Activated naive CD8-positive, alpha-beta T cell treated with anti-CD3 and anti-CD28 coated beads, Interleukin-2, amount 10 ng/mL, durations not matched to agents 7 days and 5 days (primary cell): ENCODE measurements at regions not wholly inside any gene's neighbourhood (a gene's known extent, or its start where the extent isn't known, plus 50 kb on each side); places are given as distances from the start of the nearest gene placed in this dataset.

ENCODE experiments used
- ATAC-seq: fragments of 150-1000 bp; cut with Tn5 transposase; one replicate; pipeline ENCODE4 v1.10.0; 2021; ENCODE audit warnings: low read depth, moderate library complexity
- POLR2A ChIA-PET: fragments of 350-600 bp; sonication (Branson Sonifier 250); formaldehyde crosslinking; loops from one replicate; lab custom pipeline; 2021; ENCODE audit warnings: antibody characterized with exemption; lab: Charles Lee
- DNase-seq: peaks from one replicate; pipeline ENCODE4 v3.0.0; 2021
- H3K27ac Mint-ChIP-seq: one replicate; pipeline ENCODE4 v1.8.0; 2022; ENCODE audit warnings: mild to moderate bottlenecking, mixed read lengths
- H3K27me3 Mint-ChIP-seq: one replicate; pipeline ENCODE4 v1.8.0; 2022; ENCODE audit warnings: mild to moderate bottlenecking, moderate library complexity, mixed read lengths
- H3K36me3 Mint-ChIP-seq: one replicate; pipeline ENCODE4 v1.8.0; 2021; ENCODE audit warnings: mild to moderate bottlenecking, mixed read lengths
- H3K4me1 Mint-ChIP-seq: one replicate; pipeline ENCODE4 v1.8.0; 2021; ENCODE audit warnings: mixed read lengths
- H3K4me3 Mint-ChIP-seq: one replicate; pipeline ENCODE4 v1.8.0; 2022; ENCODE audit warnings: mild to moderate bottlenecking, moderate library complexity, mixed read lengths
- H3K9me3 Mint-ChIP-seq: one replicate; pipeline ENCODE4 v1.8.0; 2021; ENCODE audit warnings: mixed read lengths

DNA sequence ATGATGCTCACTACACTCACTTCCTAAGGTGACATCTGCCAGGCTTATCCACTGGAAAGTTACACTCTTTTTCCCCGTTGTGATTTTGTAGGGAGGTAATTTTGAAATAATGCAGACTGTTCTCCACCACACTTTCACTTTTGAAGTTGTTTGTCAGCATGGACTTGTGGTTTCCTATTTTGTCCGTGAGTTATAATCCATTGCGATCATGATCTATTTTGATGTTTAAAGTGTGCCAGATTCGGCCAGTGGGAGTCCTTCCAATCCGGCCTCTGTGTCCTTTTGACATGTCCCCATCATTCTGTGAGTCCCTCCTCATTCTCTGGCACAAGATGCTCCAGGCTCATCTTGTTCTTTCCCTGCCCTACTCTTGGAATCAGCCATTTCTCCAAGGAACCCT is 211.3 kb upstream of the KLF4 start:
- Mint-ChIP-seq H3K4me3 (no peak overlapping the region), H3K27ac (no peak overlapping the region), H3K27me3 (no peaks in the 10 kb centered on the region), H3K9me3 (peaks cover 1% of the 10 kb centered on the region), H3K4me1 (peaks cover 1% of the 10 kb centered on the region), H3K36me3 (no peaks in the 10 kb centered on the region)
- DNase-seq (no peak), ATAC-seq (no peak)
- POLR2A ChIA-PET, result no interaction called here

DNA sequence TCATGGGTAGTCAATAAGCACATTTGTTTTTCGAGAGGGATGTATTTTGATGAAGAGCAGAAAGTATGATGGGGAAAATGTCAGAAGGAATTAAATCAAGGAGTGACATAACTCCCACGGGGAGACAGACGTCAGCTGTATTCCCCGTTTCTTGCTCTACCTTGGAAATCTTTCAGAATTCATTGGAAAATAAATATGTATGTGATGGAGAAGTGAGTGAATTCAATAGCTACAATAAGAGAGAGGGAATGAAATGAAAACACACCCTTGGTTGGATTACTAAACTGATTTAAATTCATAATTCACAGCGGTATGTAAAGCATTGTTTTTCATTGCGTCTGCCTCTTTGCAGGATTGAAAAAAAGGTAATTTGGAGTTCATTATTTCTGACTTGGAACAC is 209.7 kb upstream of the KLF4 start:
- ATAC-seq, result no peak
- Mint-ChIP-seq H3K9me3 (peaks cover 1% of the 10 kb centered on the region), H3K27me3 (no peaks in the 10 kb centered on the region), H3K36me3 (no peaks in the 10 kb centered on the region), H3K4me3 (no peak overlapping the region), H3K27ac (no peak overlapping the region), H3K4me1 (peaks cover 1% of the 10 kb centered on the region)
- DNase-seq, result no peak
- POLR2A ChIA-PET, result no interaction called here

DNA sequence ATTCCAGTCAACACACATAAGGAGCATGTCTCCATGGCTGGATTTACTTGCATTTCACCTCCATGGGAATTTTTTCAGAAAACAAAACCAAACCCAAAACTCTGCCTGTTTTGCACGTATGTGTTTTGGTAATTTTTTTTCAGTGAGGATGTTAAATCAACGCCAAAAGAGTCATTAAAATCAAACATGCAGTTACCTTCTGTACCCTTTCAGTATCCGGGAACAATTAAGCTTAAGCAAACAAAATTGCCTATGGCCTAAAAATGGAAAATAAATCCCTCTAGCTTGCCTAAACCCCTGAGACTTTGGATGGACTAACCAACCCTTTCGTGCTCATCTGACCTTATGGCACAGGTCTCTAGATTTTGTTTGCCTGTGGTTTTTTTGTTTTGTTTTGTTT is 209.2 kb upstream of the KLF4 start:
- H3K4me1 Mint-ChIP-seq, result peaks cover 1% of the 10 kb centered on the region
- no peak overlapping the region for H3K4me3 Mint-ChIP-seq
- DNase-seq (no peak), ATAC-seq (no peak)
- no peaks in the 10 kb centered on the region for H3K36me3 Mint-ChIP-seq
- POLR2A ChIA-PET, result no interaction called here
- peaks cover 1% of the 10 kb centered on the region for H3K9me3 Mint-ChIP-seq
- no peak overlapping the region for H3K27ac Mint-ChIP-seq
- no peaks in the 10 kb centered on the region for H3K27me3 Mint-ChIP-seq

GRCh38 chr9:107696302-107696701 is 206.7 kb upstream of the KLF4 start:
- peaks cover 1% of the 10 kb centered on the region for H3K4me1 Mint-ChIP-seq
- H3K9me3 Mint-ChIP-seq, result peaks cover 1% of the 10 kb centered on the region
- H3K36me3 Mint-ChIP-seq, result no peaks in the 10 kb centered on the region
- H3K27me3 Mint-ChIP-seq, result no peaks in the 10 kb centered on the region
- H3K4me3 Mint-ChIP-seq, result no peak overlapping the region
- ATAC-seq (no peak), DNase-seq (no peak)
- H3K27ac Mint-ChIP-seq, result no peak overlapping the region
- POLR2A ChIA-PET, result no interaction called here

GRCh38 chr9:107694390-107694789 is 204.8 kb upstream of the KLF4 start:
- Mint-ChIP-seq H3K4me1 (no peaks in the 10 kb centered on the region), H3K9me3 (peaks cover 1% of the 10 kb centered on the region), H3K27ac (no peak overlapping the region), H3K4me3 (no peak overlapping the region), H3K36me3 (no peaks in the 10 kb centered on the region), H3K27me3 (no peaks in the 10 kb centered on the region)
- ATAC-seq (no peak), DNase-seq (no peak)
- POLR2A ChIA-PET, result no interaction called here

DNA sequence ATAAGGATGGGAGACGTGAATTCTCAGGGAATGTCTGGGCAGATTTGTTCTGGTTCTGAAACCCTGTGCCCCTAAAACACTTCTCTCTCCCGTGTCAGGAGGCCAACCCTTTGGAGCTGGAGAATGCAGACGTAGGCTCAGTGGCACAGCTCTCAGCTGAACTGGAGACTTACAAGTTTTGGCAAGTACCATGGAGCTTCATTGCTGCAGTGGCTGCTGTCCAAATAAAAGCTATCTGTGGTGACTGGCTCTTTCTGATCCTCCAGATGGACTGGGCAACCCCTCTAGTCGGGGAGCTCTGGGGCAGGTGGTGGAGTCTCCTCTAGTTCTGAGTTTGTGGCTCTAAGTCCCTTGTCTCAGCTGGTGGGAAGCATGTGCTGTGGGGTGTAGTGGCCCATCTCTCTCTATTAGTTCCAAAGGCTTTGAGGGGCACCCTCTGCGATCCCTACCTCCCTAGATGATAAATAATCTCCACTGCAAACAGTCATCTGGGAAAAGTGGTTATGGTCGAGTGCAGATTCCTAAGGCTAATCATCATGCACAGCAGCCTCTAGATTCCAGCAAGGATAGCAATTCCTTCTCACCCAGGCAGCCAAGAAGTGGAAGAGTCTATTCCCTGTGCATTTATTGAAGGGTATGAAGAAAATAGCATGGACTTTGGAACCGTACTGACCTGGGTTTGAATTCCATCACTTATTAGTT is 204.2 kb upstream of the KLF4 start:
- Mint-ChIP-seq H3K4me3 (no peak overlapping the region), H3K4me1 (no peaks in the 10 kb centered on the region), H3K9me3 (peaks cover 1% of the 10 kb centered on the region), H3K27ac (no peak overlapping the region), H3K27me3 (no peaks in the 10 kb centered on the region), H3K36me3 (no peaks in the 10 kb centered on the region)
- DNase-seq (no peak), ATAC-seq (no peak)
- POLR2A ChIA-PET, result no interaction called here

GRCh38 chr9:107691664-107692063 is 202.1 kb upstream of the KLF4 start:
- Mint-ChIP-seq H3K4me1 (no peaks in the 10 kb centered on the region), H3K9me3 (peaks cover 1% of the 10 kb centered on the region), H3K4me3 (no peak overlapping the region), H3K27me3 (no peaks in the 10 kb centered on the region), H3K36me3 (no peaks in the 10 kb centered on the region), H3K27ac (no peak overlapping the region)
- DNase-seq, result no peak
- POLR2A ChIA-PET, result no interaction called here
- no peak for ATAC-seq

GRCh38 chr9:107690021-107690420 is 200.5 kb upstream of the KLF4 start:
- Mint-ChIP-seq H3K9me3 (no peaks in the 10 kb centered on the region), H3K4me3 (no peak overlapping the region), H3K4me1 (no peaks in the 10 kb centered on the region), H3K27ac (no peak overlapping the region), H3K36me3 (no peaks in the 10 kb centered on the region), H3K27me3 (no peaks in the 10 kb centered on the region)
- ATAC-seq, result no peak
- POLR2A ChIA-PET, result no interaction called here
- no peak for DNase-seq

DNA sequence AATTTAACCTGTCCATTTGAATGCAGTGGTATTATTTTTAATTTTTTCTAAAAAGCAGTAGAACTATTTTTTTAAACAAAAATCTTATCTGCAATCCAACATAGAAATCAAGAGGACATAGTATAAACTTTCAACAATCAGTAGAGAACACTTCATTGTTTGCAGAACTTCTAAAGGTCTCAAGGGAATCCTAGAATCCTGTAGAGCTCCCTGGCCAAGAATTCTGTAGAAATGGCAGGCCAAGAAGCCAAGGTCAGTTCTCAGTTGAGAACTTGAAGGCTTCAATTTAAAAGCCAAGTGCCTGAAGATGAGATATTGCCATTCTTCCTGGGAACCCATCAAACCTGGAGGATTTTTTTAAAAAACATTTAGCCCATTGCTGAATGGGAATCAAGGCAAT is 199.2 kb upstream of the KLF4 start:
- Mint-ChIP-seq H3K27me3 (no peaks in the 10 kb centered on the region), H3K27ac (no peak overlapping the region), H3K9me3 (no peaks in the 10 kb centered on the region), H3K4me1 (no peaks in the 10 kb centered on the region), H3K36me3 (no peaks in the 10 kb centered on the region), H3K4me3 (no peak overlapping the region)
- POLR2A ChIA-PET, result no interaction called here
- DNase-seq (no peak), ATAC-seq (no peak)

- POLR2A ChIA-PET, result no interaction called here
- no peaks in the 10 kb centered on the region for H3K27me3 Mint-ChIP-seq
- H3K4me3 Mint-ChIP-seq, result no peak overlapping the region
- no peaks in the 10 kb centered on the region for H3K36me3 Mint-ChIP-seq
- no peaks in the 10 kb centered on the region for H3K4me1 Mint-ChIP-seq
- H3K27ac Mint-ChIP-seq, result no peak overlapping the region
- DNase-seq (no peak), ATAC-seq (no peak)
- H3K9me3 Mint-ChIP-seq, result no peaks in the 10 kb centered on the region
Measured at GRCh38 chr9:107685901-107686300, 196.3 kb upstream of the KLF4 start.

- DNase-seq, result no peak
- Mint-ChIP-seq H3K4me1 (no peaks in the 10 kb centered on the region), H3K9me3 (no peaks in the 10 kb centered on the region), H3K27me3 (no peaks in the 10 kb centered on the region), H3K36me3 (no peaks in the 10 kb centered on the region), H3K27ac (no peak overlapping the region), H3K4me3 (no peak overlapping the region)
- POLR2A ChIA-PET, result no interaction called here
- no peak for ATAC-seq
Measured at GRCh38 chr9:107685376-107685775, 195.8 kb upstream of the KLF4 start.

DNA sequence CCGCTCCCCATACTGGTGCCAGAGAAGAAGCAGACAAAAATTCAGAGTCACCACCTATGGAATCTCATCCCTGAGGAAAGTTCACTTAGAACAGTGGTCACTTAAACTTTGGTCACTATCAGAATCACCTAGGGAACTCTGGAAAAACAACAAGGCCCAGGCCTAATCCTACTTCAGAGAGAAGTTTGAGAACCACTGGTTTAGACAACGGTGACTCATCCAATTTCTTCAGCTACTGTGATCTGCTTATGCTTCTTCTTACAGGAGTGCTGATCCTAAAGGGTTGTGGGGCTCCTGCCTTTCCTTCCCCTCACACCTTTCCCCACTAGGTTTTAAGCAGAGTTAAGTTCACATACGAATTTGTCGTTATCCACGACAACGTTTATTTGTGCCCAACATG is 194.7 kb upstream of the KLF4 start:
- no peak for DNase-seq
- POLR2A ChIA-PET, result no interaction called here
- H3K4me3 Mint-ChIP-seq, result no peak overlapping the region
- H3K27ac Mint-ChIP-seq, result no peak overlapping the region
- H3K4me1 Mint-ChIP-seq, result no peaks in the 10 kb centered on the region
- no peaks in the 10 kb centered on the region for H3K9me3 Mint-ChIP-seq
- H3K36me3 Mint-ChIP-seq, result no peaks in the 10 kb centered on the region
- ATAC-seq, result no peak
- no peaks in the 10 kb centered on the region for H3K27me3 Mint-ChIP-seq

- POLR2A ChIA-PET, result no interaction called here
- no peak overlapping the region for H3K4me3 Mint-ChIP-seq
- no peaks in the 10 kb centered on the region for H3K9me3 Mint-ChIP-seq
- no peak overlapping the region for H3K27ac Mint-ChIP-seq
- no peak for ATAC-seq
- no peak for DNase-seq
- no peaks in the 10 kb centered on the region for H3K27me3 Mint-ChIP-seq
- no peaks in the 10 kb centered on the region for H3K4me1 Mint-ChIP-seq
- no peaks in the 10 kb centered on the region for H3K36me3 Mint-ChIP-seq
Measured at GRCh38 chr9:107683566-107683965, 194.0 kb upstream of the KLF4 start.

- Mint-ChIP-seq H3K36me3 (no peaks in the 10 kb centered on the region), H3K4me3 (no peak overlapping the region), H3K27ac (no peak overlapping the region), H3K9me3 (no peaks in the 10 kb centered on the region), H3K4me1 (no peaks in the 10 kb centered on the region), H3K27me3 (no peaks in the 10 kb centered on the region)
- DNase-seq (no peak), ATAC-seq (no peak)
- POLR2A ChIA-PET, result no interaction called here
Measured at GRCh38 chr9:107681988-107682387, 192.4 kb upstream of the KLF4 start.
